ENCODE measurements at regions not wholly inside any gene's neighbourhood (a gene's known extent, or its start where the extent isn't known, plus 50 kb on each side); places are given as distances from the start of the nearest gene placed in this dataset.

DNA sequence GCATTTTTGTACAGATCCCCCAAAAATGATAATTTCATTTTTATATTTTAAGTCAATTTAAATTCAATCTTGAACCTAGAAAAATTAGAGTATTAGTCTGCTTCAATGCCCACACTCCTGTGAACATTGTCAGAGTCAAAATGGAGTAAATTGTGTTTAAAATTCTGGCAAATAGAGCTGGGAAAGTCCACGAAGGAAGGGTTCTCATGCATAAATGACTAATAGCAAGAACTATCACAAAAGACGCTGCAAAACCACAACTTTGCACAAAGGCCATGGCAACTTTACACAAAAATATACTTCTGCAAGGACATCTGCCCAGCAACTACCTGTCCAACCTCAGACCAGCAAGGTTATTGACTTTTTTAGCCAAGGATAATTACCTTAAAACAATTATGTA lies 203.2 kb upstream of the SMLR1 start:
- no peak overlapping the region for H3K4me3 ChIP-seq
- 75 to 95% methylated on average over 2 of the region's 2 CpGs for WGBS, 2 donors (ENCODE audit: low coverage in 1 of 2)
- H3K27me3 ChIP-seq: no peaks in the 10 kb centered on the region
- no peak for ATAC-seq
- H3K36me3 ChIP-seq: no peaks in the 10 kb centered on the region
- no peak overlapping the region for H3K27ac ChIP-seq
- TF ChIP-seq EP300 (IDR thresholded peaks at IDR 0.05) (no peak), CTCF (IDR thresholded peaks at IDR 0.05) (no peak), POLR2AphosphoS5 (IDR thresholded peaks at IDR 0.05) (no peak), POLR2A (IDR thresholded peaks at IDR 0.05) (no peak)
- H3K9me3 ChIP-seq: peaks cover 0 to 14% (median 0%) of the 10 kb centered on the region in 3 donors
- no peaks in the 10 kb centered on the region for H3K4me1 ChIP-seq

DNA sequence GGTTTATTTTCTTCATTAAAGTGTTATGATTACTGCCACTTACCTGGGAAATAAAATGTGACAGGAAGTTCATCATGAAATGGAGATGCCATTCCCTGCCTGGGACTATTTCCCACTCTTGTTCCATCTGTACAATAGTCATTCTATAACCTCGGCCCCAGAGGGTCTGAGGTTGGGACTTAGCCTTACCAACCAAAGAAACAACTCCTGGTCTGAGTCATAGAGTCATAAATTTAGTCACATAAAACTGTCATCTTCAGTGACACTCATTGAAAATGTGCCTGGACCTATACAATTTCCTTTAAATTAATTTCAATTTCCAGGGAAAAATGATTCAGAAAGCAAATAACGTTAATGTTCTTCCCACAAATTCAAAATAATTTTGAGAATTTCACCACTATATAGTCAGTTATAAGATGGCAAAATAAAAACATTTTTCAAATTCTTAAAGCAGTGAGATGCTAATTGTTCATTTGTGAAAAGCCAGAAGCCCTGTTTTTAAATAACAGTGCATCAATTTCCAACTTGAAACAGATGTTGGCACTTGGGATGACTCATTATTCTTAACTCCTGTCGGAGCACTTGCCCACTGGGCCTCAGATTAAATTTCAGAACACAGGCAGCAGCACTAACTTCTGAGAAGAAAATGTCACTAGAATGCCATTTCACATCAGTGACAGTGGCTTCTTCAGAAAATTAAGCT lies 201.2 kb upstream of the SMLR1 start:
- no peak for TF ChIP-seq POLR2AphosphoS5 (IDR thresholded peaks at IDR 0.05)
- no peak for TF ChIP-seq POLR2A (IDR thresholded peaks at IDR 0.05)
- H3K27ac ChIP-seq: no peak overlapping the region
- 51 to 54% methylated on average over 3 of the region's 3 CpGs for WGBS, 2 donors (ENCODE audit: low coverage in 1 of 2)

DNA sequence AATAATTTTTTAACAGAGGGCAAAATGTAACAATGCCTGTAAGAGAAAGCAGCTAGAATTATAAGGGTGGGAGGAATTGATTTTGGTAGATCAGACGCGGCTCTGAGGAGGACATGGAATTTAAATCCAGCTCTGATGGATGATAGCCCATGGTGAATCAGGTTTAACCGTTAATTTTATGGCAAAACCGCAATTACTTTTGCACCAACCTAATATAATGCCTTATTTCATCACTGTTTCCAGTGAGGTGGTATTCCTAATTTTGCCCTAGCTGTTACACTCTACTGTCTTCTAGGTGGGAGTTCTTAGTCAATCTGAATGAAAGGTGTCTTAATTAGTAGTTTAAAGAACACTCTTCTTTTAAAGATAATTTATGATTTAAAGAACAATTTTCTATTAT lies 198.3 kb upstream of the SMLR1 start:
- no peak for ATAC-seq

More for the DNA sequence above, 201.2 kb upstream of the SMLR1 start:
- Histone ChIP-seq H3K4me3 (no peak overlapping the region), H3K9me3 (peaks cover 0 to 14% (median 0%) of the 10 kb centered on the region in 3 donors), H3K4me1 (no peaks in the 10 kb centered on the region), H3K36me3 (no peaks in the 10 kb centered on the region), H3K27me3 (no peaks in the 10 kb centered on the region)
- no peak for ATAC-seq

GRCh38 chr6:130629640-130630039 lies 197.6 kb upstream of the SMLR1 start:
- Histone ChIP-seq H3K4me3 (no peak overlapping the region), H3K27me3 (no peaks in the 10 kb centered on the region), H3K36me3 (no peaks in the 10 kb centered on the region), H3K27ac (no peak overlapping the region), H3K9me3 (no peaks in the 10 kb centered on the region), H3K4me1 (no peaks in the 10 kb centered on the region)
- no peak for ATAC-seq
- TF ChIP-seq CTCF (IDR thresholded peaks at IDR 0.05): no peak

More for the DNA sequence above, 198.3 kb upstream of the SMLR1 start:
- Histone ChIP-seq H3K4me3 (no peak overlapping the region), H3K27me3 (no peaks in the 10 kb centered on the region), H3K9me3 (no peaks in the 10 kb centered on the region), H3K4me1 (no peaks in the 10 kb centered on the region), H3K27ac (no peak overlapping the region), H3K36me3 (no peaks in the 10 kb centered on the region)
- WGBS, 2 donors (ENCODE audit: low coverage in 1 of 2): 90 to 92% methylated on average over 2 to 4 of the region's 4 CpGs
- no peak for TF ChIP-seq POLR2AphosphoS5 (IDR thresholded peaks at IDR 0.05)
- TF ChIP-seq POLR2A (IDR thresholded peaks at IDR 0.05): no peak
- no peak for TF ChIP-seq CTCF (IDR thresholded peaks at IDR 0.05)
- no peak for TF ChIP-seq EP300 (IDR thresholded peaks at IDR 0.05)

GRCh38 chr6:130632277-130632676 lies 194.9 kb upstream of the SMLR1 start:
- TF ChIP-seq CTCF (IDR thresholded peaks at IDR 0.05): no peak
- no peak for TF ChIP-seq POLR2A (IDR thresholded peaks at IDR 0.05)
- TF ChIP-seq EP300 (IDR thresholded peaks at IDR 0.05): no peak
- no peak for TF ChIP-seq POLR2AphosphoS5 (IDR thresholded peaks at IDR 0.05)
- Histone ChIP-seq H3K4me1 (no peaks in the 10 kb centered on the region), H3K4me3 (no peak overlapping the region), H3K27me3 (no peaks in the 10 kb centered on the region), H3K36me3 (no peaks in the 10 kb centered on the region), H3K27ac (no peak overlapping the region), H3K9me3 (peaks cover 0 to 7% (median 0%) of the 10 kb centered on the region in 3 donors)
- 31 to 41% methylated on average over 9 of the region's 9 CpGs for WGBS, 2 donors (ENCODE audit: low coverage in 1 of 2)
- ATAC-seq: no peak

Measured in gastroesophageal sphincter (tissue), 4 donors.